ENCODE measurements at regions not wholly inside any gene's neighbourhood (a gene's known extent, or its start where the extent isn't known, plus 50 kb on each side); places are given as distances from the start of the nearest gene placed in this dataset.

GRCh38 chr5:152813526-152813925, 408.4 kb upstream of the NMUR2 start:
- TF ChIP-seq CTCF (IDR thresholded peaks at IDR 0.05) (no peak), POLR2A (IDR thresholded peaks at IDR 0.05) (no peak), EP300 (IDR thresholded peaks at IDR 0.05) (no peak)
